DMS114 treated with DMSO at 0.1 percent for 48 hours (cell line): ENCODE measurements at regions not wholly inside any gene's neighbourhood (a gene's known extent, or its start where the extent isn't known, plus 50 kb on each side); places are given as distances from the start of the nearest gene placed in this dataset.
A peak's percentile ranks its signal among the peaks of the same experiment; 100 is the strongest.

ENCODE experiments used
- DNase-seq: peaks from one replicate; lab custom pipeline; 2025; ENCODE audit not compliant: unreplicated experiment; lab: John Stamatoyannopoulos, UW

GRCh38 chr6:23096876-23097275 is 527.5 kb downstream of the HDGFL1 start:
- DNase-seq = no peak

GRCh38 chr6:23097566-23097965 is 528.2 kb downstream of the HDGFL1 start:
- no peak for DNase-seq

- DNase-seq = no peak
Measured at GRCh38 chr6:23106951-23107350, 537.6 kb downstream of the HDGFL1 start.

- DNase-seq = no peak
Measured at GRCh38 chr6:23111984-23112383, 542.6 kb downstream of the HDGFL1 start.

GRCh38 chr6:23114812-23115504 is 545.6 kb downstream of the HDGFL1 start:
- no peak for DNase-seq

- no peak for DNase-seq
Measured at GRCh38 chr6:23137611-23138010, 568.2 kb downstream of the HDGFL1 start.

- DNase-seq = no peak
Measured at GRCh38 chr6:23140871-23141270, 571.5 kb downstream of the HDGFL1 start.

- no peak for DNase-seq
Measured at GRCh38 chr6:23145781-23146180, 576.4 kb downstream of the HDGFL1 start.

GRCh38 chr6:23154159-23154558 is 584.8 kb downstream of the HDGFL1 start:
- no peak for DNase-seq

GRCh38 chr6:23170049-23170448 is 600.7 kb downstream of the HDGFL1 start:
- no peak for DNase-seq

- DNase-seq = no peak
Measured at GRCh38 chr6:23173234-23173633, 603.9 kb downstream of the HDGFL1 start.

- DNase-seq = no peak
Measured at GRCh38 chr6:23174781-23175361, 605.5 kb downstream of the HDGFL1 start.

- DNase-seq = no peak
Measured at GRCh38 chr6:23175391-23175790, 606.0 kb downstream of the HDGFL1 start.

GRCh38 chr6:23176471-23176870 is 607.1 kb downstream of the HDGFL1 start:
- DNase-seq = peak; percentile 47

- DNase-seq = peak; percentile 72
Measured at GRCh38 chr6:23176883-23177282, 607.5 kb downstream of the HDGFL1 start.

- no peak for DNase-seq
Measured at GRCh38 chr6:23177806-23178205, 608.4 kb downstream of the HDGFL1 start.

- DNase-seq = no peak
Measured at GRCh38 chr6:23179994-23180393, 610.6 kb downstream of the HDGFL1 start.

- no peak for DNase-seq
Measured at GRCh38 chr6:23180504-23181293, 611.3 kb downstream of the HDGFL1 start.

- no peak for DNase-seq
Measured at GRCh38 chr6:23181356-23182110, 612.2 kb downstream of the HDGFL1 start.

GRCh38 chr6:23183846-23184245 is 614.5 kb downstream of the HDGFL1 start:
- DNase-seq = no peak

GRCh38 chr6:23184351-23184750 is 615.0 kb downstream of the HDGFL1 start:
- DNase-seq = no peak
